ENCODE measurements at regions not wholly inside any gene's neighbourhood (a gene's known extent, or its start where the extent isn't known, plus 50 kb on each side); places are given as distances from the start of the nearest gene placed in this dataset.
"Not testable (repeated sequence)": the region's sequence is repeated elsewhere in the genome, so short reads cannot be mapped to it uniquely, and the experiment has no call there.

GRCh38 chr16:9343276-9343675 lies 251.8 kb downstream of the HAPSTR1 start:
- no peak for DNase-seq (ENCODE audit: low read depth)

DNA sequence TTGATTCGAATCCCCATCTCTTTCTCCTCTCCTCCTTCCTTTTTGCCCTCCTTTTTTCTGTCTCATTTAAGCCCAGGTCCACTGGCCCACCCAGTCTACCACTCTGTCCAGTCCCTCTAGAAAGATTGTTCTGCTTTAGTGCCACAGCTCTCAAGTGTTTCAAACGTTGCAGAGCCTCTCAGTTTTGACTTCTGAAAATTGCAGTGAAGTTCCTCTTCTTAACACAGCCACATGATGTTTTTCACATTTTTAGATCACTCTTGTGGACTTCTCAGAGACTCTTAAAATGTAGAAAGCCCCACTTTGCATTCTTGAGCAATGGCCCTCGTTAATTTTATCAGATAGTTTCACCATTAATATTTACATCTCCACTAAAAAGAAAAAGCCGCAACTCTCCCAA lies 253.1 kb downstream of the HAPSTR1 start:
- no peak for DNase-seq (ENCODE audit: low read depth)

- no peak for DNase-seq (ENCODE audit: low read depth)
These were observed 253.6 kb downstream of the HAPSTR1 start for GRCh38 chr16:9345046-9345445.

DNA sequence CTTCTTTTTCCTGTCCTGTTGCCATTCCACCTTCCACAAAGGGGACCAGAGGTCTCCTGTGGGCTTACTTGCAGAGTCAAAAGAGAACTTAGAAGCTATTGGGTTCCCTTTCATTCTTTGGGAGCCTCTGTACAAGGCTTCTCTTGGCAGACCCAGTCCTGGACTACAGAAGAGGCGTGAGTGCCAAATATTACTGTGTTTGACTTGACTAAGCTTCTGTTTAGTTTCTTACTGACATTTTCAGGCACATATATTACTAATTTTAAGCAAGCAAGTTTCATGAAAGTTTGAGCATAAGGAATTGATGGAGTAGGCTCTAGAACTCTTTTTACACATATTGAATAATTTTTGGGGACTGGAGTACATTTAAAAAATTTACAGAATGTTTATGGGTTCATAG lies 254.4 kb downstream of the HAPSTR1 start:
- DNase-seq (ENCODE audit: low read depth) = no peak

DNA sequence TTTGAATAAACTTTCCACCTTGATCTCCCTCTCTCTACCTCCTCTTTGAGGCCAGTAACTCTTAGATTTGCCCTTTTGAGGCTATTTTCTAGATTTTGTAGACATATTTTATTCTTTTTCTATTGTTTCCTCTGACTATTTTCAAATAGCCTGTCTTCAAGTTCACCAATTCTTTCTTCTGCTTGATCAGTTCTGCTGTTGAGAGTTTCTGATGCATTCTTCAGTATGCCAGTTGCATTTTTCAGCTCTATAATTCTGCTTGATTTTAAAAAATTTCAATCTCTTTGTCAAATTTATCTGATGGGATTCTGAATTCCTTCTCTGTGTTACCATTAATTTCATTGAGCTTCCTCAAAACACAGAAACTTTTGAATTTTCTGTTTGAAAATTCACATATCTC lies 257.5 kb downstream of the HAPSTR1 start:
- DNase-seq (ENCODE audit: low read depth) = no peak

DNA sequence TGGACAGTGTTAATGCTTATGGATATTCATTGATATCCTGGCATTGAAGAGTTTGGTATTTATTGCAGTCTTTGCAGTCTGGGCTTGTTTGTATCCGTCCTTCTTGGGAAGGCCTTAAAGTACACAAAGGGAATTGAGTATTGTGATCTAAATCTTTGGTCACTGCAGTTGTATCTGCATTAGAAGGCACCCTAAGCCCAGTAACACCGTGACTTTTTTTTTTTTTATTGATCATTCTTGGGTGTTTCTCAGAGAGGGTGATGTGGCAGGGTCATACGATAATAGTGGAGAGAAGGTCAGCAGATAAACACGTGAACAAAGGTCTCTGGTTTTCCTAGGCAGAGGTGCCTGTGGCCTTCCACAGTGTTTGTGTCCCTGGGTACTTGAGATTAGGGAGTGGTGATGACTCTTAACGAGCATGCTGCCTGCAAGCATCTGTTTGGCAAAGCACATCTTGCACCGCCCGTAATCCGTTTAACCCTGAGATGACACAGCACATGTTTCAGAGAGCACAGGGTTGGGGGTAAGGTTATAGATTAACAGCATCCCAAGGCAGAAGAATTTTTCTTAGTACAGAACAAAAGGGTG lies 258.0 kb downstream of the HAPSTR1 start:
- not testable (repeated sequence) for DNase-seq (ENCODE audit: low read depth)

DNA sequence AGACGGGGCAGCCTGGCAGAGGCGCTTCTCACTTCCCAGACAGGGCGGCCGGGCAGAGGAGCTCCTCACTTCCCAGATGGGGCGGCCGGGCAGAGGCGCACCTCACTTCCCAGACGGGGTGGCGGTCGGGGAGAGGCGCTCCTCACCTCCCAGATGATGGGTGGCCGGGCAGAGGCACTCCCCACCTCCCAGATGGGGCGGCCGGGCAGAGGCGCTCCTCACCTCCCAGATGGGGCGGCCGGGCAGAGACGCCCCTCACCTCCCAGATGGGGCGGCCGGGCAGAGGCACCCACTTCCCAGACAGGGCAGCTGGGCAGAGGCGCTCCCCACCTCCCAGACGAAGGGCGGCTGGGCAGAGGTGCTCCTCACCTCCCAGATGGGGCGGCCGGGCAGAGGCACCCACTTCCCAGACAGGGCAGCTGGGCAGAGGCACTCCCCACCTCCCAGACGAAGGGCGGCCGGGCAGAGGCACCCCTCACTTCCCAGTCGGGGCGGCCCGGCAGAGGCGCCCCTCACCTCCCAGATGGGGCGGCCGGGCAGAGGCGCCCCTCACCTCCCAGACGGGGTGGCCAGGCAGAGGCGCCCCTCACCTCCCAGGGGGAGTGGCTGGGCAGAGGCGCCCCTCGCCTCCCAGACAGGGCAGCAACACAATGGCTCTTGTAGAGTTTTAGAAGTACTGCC lies 258.8 kb downstream of the HAPSTR1 start:
- not testable (repeated sequence) for DNase-seq (ENCODE audit: low read depth)

DNA sequence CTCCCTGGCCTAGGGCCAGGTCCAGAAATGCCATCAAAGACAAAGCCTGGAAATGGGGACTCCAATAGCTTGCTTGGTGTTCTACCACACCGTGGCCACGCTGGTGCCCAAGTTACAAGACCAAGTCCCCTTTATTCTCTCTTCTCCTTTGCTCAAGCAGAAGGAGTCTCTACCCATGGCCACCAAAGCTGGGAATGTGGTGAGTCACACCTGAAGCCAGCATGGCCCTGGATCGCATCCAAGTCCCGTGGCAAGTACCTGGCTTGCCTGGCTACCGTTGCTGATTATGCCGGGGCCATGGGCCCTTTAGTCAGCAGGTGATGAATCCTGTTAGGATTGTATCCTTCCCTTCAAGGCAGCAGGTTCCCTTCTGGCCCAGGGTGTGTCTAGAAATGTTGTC lies 260.0 kb downstream of the HAPSTR1 start:
- DNase-seq (ENCODE audit: low read depth) = no peak

- DNase-seq (ENCODE audit: low read depth) = no peak
These were observed 260.5 kb downstream of the HAPSTR1 start for GRCh38 chr16:9351841-9352434.

DNA sequence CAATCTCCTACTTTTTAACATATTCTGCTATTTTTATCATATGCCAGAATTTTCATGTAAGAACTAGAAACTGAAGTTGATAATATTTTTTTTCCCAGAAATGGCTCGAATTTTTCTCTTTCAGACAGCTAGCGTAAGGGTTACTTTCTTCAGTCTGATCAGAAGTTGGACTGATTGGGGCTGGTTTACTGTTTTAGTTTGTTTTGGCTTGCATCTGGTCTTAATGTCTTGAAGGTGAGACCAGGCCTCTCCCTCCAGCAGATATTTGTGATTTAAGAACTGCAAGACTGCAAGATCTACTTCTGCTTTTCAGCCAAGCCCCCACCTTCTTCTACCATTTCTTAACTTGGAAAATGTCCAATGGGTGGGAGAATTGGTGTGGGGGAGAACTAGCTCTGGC lies 266.4 kb downstream of the HAPSTR1 start:
- DNase-seq (ENCODE audit: low read depth) = no peak

GRCh38 chr16:9360075-9360474 lies 268.6 kb downstream of the HAPSTR1 start:
- DNase-seq (ENCODE audit: low read depth) = no peak

- no peak for DNase-seq (ENCODE audit: low read depth)
These were observed 270.6 kb downstream of the HAPSTR1 start for GRCh38 chr16:9362050-9362449.

DNA sequence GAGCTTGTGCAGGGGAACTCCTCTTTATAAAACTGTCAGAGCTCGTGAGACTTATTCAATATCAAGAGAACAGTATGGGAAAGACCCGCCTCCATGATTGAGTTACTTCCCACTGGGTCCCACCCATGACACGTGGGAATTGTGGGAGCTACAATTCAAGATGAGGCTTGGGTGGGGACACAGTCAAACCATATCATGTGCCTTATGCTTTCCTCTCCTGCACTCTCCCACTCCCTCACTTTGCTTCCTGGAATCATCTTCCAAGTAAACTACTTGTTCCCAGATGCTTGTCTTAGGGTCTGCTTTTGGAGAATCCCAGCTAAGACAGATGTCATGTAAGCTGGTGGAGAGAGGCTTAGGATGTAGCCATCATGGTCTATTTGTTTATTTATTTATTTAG lies 271.2 kb downstream of the HAPSTR1 start:
- no peak for DNase-seq (ENCODE audit: low read depth)

- no peak for DNase-seq (ENCODE audit: low read depth)
These were observed 272.1 kb downstream of the HAPSTR1 start for GRCh38 chr16:9363520-9363919.

- no peak for DNase-seq (ENCODE audit: low read depth)
These were observed 273.4 kb downstream of the HAPSTR1 start for GRCh38 chr16:9364721-9365369.

DNA sequence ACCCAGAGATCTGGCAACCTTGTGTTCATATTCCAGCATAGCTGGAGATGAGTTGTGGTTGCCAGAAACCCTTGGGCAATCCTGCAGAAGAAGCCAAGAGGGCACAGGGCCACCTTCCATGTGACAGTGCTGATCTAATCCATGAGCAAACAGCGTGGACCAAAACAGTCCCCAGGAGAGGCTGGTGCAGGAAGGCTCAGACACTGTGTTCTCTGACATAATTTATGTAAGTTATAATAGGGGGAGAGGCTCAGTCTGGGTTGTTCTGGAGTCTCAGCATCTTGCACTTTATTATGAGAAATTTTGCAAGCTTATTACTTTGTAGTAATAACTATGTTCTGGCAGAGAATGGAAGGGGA lies 273.9 kb downstream of the HAPSTR1 start:
- no peak for DNase-seq (ENCODE audit: low read depth)

- DNase-seq (ENCODE audit: low read depth) = no peak
These were observed 274.9 kb downstream of the HAPSTR1 start for GRCh38 chr16:9366048-9366969.

DNA sequence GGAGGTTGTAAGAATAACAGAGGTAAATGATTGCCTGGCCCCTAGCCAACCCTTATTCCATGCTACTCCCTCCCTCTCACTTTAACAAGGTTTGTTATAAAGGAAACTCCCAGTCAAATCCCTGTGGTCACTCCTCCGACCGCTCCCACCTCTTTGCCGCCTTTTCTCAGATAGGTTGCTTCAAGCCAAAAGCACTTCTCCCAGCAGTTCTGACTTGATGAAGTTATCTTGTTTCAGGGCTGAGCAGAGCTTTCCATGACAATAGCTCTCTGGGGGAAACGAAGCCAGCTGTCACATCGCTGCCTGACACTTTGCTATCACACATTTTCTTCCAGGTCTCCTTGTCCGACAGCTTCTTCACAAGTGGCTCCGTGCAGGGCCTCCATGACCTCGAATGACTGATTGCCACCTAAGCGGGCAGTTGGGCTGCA lies 278.6 kb downstream of the HAPSTR1 start:
- DNase-seq (ENCODE audit: low read depth) = no peak

DNA sequence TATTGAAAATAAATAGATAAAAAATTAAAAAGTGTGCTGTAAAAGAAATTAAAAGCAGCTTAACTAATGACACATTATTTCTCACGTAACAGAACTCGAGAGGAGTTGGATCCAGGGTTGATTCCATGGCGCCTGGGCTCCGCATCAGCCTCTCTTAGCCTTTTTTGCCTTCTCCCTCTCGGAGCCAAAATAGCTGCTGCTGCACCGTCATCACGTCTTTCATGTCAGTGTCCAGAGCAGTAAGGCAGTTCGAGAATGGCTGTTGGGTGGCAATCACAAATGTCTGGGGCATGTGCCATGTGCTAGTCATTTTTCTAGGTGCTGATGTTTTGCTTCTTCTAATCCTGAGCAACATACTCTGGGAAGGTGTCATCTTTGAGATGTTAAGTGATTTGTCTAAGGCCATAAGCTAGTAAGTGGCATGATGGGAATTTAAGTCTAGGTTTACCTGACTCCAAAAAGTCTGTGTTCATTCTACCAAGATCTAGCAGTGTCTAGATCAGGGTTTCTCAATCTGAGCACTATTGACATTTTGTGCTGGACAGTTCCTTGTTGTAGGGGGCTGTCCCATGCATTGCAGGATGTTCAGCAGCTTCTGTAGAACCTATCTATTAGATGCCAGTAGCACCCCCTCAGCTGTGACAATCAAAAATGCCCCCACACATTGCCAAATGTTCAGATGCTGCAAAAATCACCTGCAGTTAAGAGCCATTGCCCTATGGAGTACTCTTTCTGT lies 280.4 kb downstream of the HAPSTR1 start:
- no peak for DNase-seq (ENCODE audit: low read depth)

GRCh38 chr16:9372934-9373890 lies 281.8 kb downstream of the HAPSTR1 start:
- DNase-seq (ENCODE audit: low read depth) = no peak
